HCT116 (cell line): ENCODE measurements at regions not wholly inside any gene's neighbourhood (a gene's known extent, or its start where the extent isn't known, plus 50 kb on each side); places are given as distances from the start of the nearest gene placed in this dataset.

Source experiments
- ATAC-seq: fragments of 200-7000 bp; cut with Tn5 transposase; 2 replicates; pipeline ENCODE4 v1.9.1; 2020; ENCODE audit warnings: mild to moderate bottlenecking, moderate library complexity
- BruUV-seq: library from RNA; stranded (reverse); fragments of 400-500 nt; replicated peaks from 2 replicates; lab custom pipeline; 2021; lab: Mats Ljungman, UMichigan
- CTCF ChIA-PET: fragments of 300-600 bp; sonication (Branson Sonifier 250); formaldehyde crosslinking; loops from one replicate; lab custom pipeline; 2021; ENCODE audit warnings: antibody characterized with exemption; lab: Charles Lee
- POLR2A ChIA-PET: fragments of 300-600, 350-600 bp; sonication (Branson Sonifier 250); formaldehyde crosslinking; loops from one replicate; lab custom pipeline; 2021; ENCODE audit warnings: antibody characterized with exemption; lab: Charles Lee
- RAD21 ChIA-PET, 2 experiments: fragments of 300-600 bp; sonication (Branson Sonifier 250); formaldehyde crosslinking; loops; one replicate each; lab custom pipeline; 2023; ENCODE audit warnings: low total read pairs in 2 of 2; ENCODE audit not compliant: uncharacterized antibody in 2 of 2, unreplicated experiment in 2 of 2, low non-redundant PET in 1 of 2; lab: Charles Lee
- DNase-seq: peaks from one replicate; pipeline ENCODE4 v3.0.0-alpha.2; 2010; ENCODE audit warnings: low read depth, low spot score
- H2AFZ ChIP-seq: fragments of 200-600 bp; shearing (Covaris generic), sonication (generic); 2 replicates; pipeline ENCODE4 v1.6.1; 2017; ENCODE audit warnings: low read depth, mixed run types, mixed read lengths, antibody characterized with exemption, low read length; ENCODE audit not compliant: poor library complexity, severe bottlenecking
- H3K27ac ChIP-seq: 2 replicates; pipeline ENCODE4 v1.5.1; 2012; ENCODE audit warnings: low read depth, low read length
- H3K27me3 ChIP-seq: fragments of 200-600 bp; sonication (generic); 2 replicates; pipeline ENCODE4 v1.6.1; 2016; ENCODE audit warnings: mixed run types, low read length, mixed read lengths; ENCODE audit not compliant: insufficient read depth
- H3K36me3 ChIP-seq, 2 experiments: fragments of 200-500 bp in 1 of 2; fragments of 200-600 bp in 1 of 2; sonication (Bioruptor generic) in 1 of 2; sonication (generic) in 1 of 2; 2 replicates each; pipeline versions ENCODE4 v1.5.1 to v1.6.1; 2014 to 2016; ENCODE audit warnings: low read length in 2 of 2, inconsistent platforms in 1 of 2, mixed read lengths in 1 of 2, mixed run types in 1 of 2; ENCODE audit not compliant: insufficient read depth in 2 of 2, control insufficient read depth in 1 of 2
- H3K4me1 ChIP-seq, 2 experiments: fragments of 200-600 bp in 1 of 2; sonication (generic) in 1 of 2; 2 replicates each; pipeline versions ENCODE4 v1.5.1 to v1.6.1; 2012 to 2017; ENCODE audit warnings: low read length in 2 of 2, inconsistent platforms in 1 of 2, mild to moderate bottlenecking in 1 of 2, mixed read lengths in 1 of 2, mixed run types in 1 of 2, moderate library complexity in 1 of 2; ENCODE audit not compliant: insufficient read depth in 2 of 2, control insufficient read depth in 1 of 2
- H3K4me2 ChIP-seq: fragments of 200-600 bp; sonication (generic); 2 replicates; pipeline ENCODE4 v1.6.1; 2017; ENCODE audit warnings: mixed run types, low read length, mixed read lengths
- H3K4me3 ChIP-seq, 2 experiments: fragments of 200-600 bp in 1 of 2; sonication (generic) in 1 of 2; replicated peaks in 1 of 2; 2 replicates each; pipeline ENCODE4 v1.5.1; 2011 to 2016; ENCODE audit warnings: low read length in 2 of 2, control low read depth in 1 of 2, low read depth in 1 of 2, mild to moderate bottlenecking in 1 of 2, mixed read lengths in 1 of 2, mixed run types in 1 of 2
- H3K79me2 ChIP-seq: fragments of 200-600 bp; sonication (generic); 2 replicates; pipeline ENCODE4 v1.6.1; 2017; ENCODE audit warnings: mild to moderate bottlenecking, mixed run types, low read length, moderate library complexity, mixed read lengths; ENCODE audit not compliant: insufficient read depth
- H3K9ac ChIP-seq: fragments of 200-600 bp; sonication (generic); 2 replicates; pipeline ENCODE4 v1.6.1; 2016; ENCODE audit warnings: low read length, mixed read lengths
- H3K9me2 ChIP-seq: fragments of 200-600 bp; sonication (generic), shearing (Covaris generic); 2 replicates; pipeline ENCODE4 v1.6.1; 2017; ENCODE audit warnings: mixed run types, mild to moderate bottlenecking, moderate library complexity; ENCODE audit not compliant: insufficient read depth
- H3K9me3 ChIP-seq, 2 experiments: fragments of 200-500 bp in 1 of 2; fragments of 200-600 bp in 1 of 2; sonication (Bioruptor generic) in 1 of 2; sonication (generic) in 1 of 2; 2 replicates each; pipeline ENCODE4 v1.6.1; 2014 to 2017; ENCODE audit warnings: low read length in 2 of 2, mixed read lengths in 2 of 2, inconsistent platforms in 1 of 2, low read depth in 1 of 2, mild to moderate bottlenecking in 1 of 2, mixed run types in 1 of 2, moderate library complexity in 1 of 2; ENCODE audit not compliant: control insufficient read depth in 1 of 2, insufficient read depth in 1 of 2
- H4K20me1 ChIP-seq: fragments of 200-600 bp; sonication (generic), shearing (Covaris generic); 2 replicates; pipeline ENCODE4 v1.6.1; 2017; ENCODE audit warnings: mixed run types, mild to moderate bottlenecking, moderate library complexity; ENCODE audit not compliant: insufficient read depth
- CEBPB ChIP-seq: IDR thresholded peaks from 2 replicates; pipeline ENCODE4 v1.6.1; 2012; ENCODE audit warnings: low read depth
- CTCF ChIP-seq, 3 experiments: fragments of 200-600 bp in 1 of 3; sonication (generic) in 1 of 3; IDR thresholded peaks in 2 of 3; conservative IDR thresholded peaks in 1 of 3; 2 replicates each; pipeline ENCODE4 v1.5.1; 2012 to 2017; ENCODE audit warnings: low read depth in 2 of 3, low read length in 2 of 3, antibody characterized with exemption in 1 of 3, borderline replicate concordance in 1 of 3, control low read depth in 1 of 3, mild to moderate bottlenecking in 1 of 3, mixed read lengths in 1 of 3, mixed run types in 1 of 3, moderate library complexity in 1 of 3; ENCODE audit not compliant: insufficient read depth in 1 of 3
- EGR1 ChIP-seq: IDR thresholded peaks from 2 replicates; pipeline ENCODE4 v1.6.1; 2012; ENCODE audit warnings: low read depth
- ELF1 ChIP-seq: IDR thresholded peaks from 2 replicates; pipeline ENCODE4 v1.6.1; 2012; ENCODE audit warnings: low read depth, borderline replicate concordance
- EZH2 ChIP-seq: fragments of 200-600 bp; sonication (generic); IDR thresholded peaks from 2 replicates; pipeline ENCODE4 v1.6.1; 2017; ENCODE audit warnings: antibody characterized with exemption, mixed run types
- EZH2phosphoT487 ChIP-seq: fragments of 200-600 bp; IDR thresholded peaks from 2 replicates; pipeline ENCODE4 v1.6.1; 2018; ENCODE audit warnings: antibody characterized with exemption, borderline replicate concordance
- ZFX ChIP-seq: fragments of 450-650 bp; IDR thresholded peaks from 2 replicates; pipeline ENCODE4 v1.6.1; 2017
- intact Hi-C: fragments of 100-400 bp; cut with micrococcal nuclease; formaldehyde crosslinking; loops from 2 replicates; pipeline ENCODE4 v1.10.0; 2022

DNA sequence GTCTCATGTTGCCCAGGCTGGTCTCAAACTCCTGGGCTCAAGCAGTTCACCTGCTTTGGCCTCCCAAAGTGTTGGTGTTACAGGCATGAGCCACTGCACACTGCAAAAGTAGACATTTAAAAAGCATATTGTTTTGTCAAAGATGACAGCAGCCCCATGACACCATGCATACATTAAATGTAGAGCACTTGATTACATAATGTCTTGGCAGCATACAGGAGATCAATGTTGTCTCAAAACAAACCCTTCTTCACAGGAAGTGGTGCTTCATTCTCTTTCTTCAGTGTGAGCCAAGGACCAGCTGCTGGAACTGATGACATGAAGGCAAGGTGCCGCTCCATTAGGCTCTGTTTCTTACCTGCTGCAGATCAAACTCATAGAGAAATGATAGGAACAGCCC, 218.4 kb downstream of the KLF6 start:
- Histone ChIP-seq H3K4me2 (no peak overlapping the region), H3K36me3 (no peaks in the 10 kb centered on the region), H3K4me3 (no peak overlapping the region), H3K4me1 (no peaks in the 10 kb centered on the region), H4K20me1 (no peaks in the 10 kb centered on the region), H3K9me2 (no peaks in the 10 kb centered on the region), H3K27me3 (no peaks in the 10 kb centered on the region), H2AFZ (no peak overlapping the region), H3K9me3 (no peaks in the 10 kb centered on the region), H3K9ac (no peak overlapping the region), H3K27ac (no peak overlapping the region), H3K79me2 (no peaks in the 10 kb centered on the region)
- no TSS peak for BruUV-seq
- TF ChIP-seq CTCF (IDR thresholded peaks at IDR 0.05 in 2 of 3, conservative IDR thresholded peaks at IDR 0.05 in 1 of 3; ENCODE audit: borderline replicate concordance in 1 of 3, insufficient read depth in 1 of 3, low read depth in 2 of 3, low read length in 2 of 3) (no peak), CEBPB (no peak), ZFX (no peak), ELF1 (no peak), EGR1 (no peak)
- intact Hi-C loops = no loop called here
- DNase-seq (no peak), ATAC-seq (no peak)
- ChIA-PET POLR2A (no interaction called here), CTCF (no interaction called here), RAD21 (no interaction called here)

DNA sequence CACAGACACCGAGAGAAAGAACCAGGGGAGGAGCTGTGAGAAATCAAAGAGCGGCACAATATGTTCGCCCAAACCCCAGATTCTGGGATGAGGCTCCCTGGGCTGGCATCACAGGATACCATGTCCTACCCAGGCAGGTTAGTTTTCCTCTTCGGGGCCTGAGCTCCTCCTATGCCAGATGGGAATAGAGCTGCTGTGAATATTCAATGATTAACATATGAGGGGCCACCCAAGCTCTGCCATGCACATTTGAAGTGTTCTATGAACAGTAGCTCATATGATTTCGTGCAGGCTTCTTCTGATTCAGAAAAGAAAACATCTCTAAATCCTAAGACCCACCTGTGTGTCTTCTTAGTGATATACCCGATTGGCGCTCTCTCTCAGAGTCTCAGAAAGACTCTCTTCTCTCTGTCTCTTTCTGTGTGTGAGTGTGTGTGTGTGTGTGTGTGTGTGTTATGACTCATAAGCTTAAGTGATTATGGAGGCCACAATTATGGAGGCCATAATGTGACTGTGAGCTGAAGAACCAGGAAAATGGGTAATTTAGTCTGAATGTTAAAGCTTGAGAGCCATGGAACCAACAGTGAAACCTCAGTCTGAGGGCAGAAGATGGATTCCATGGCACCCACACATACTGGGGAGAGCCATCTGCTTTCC, 220.5 kb downstream of the KLF6 start:
- no peak overlapping the region for H3K27ac ChIP-seq
- H3K36me3 ChIP-seq = no peaks in the 10 kb centered on the region
- no peak overlapping the region for H3K4me2 ChIP-seq
- no peak overlapping the region for H2AFZ ChIP-seq
- no peaks in the 10 kb centered on the region for H3K27me3 ChIP-seq
- RAD21 ChIA-PET = no interaction called here
- no peaks in the 10 kb centered on the region for H3K79me2 ChIP-seq
- POLR2A ChIA-PET = no interaction called here
- TF ChIP-seq EZH2phosphoT487 (no peak), EZH2 (no peak)
- TF ChIP-seq, all 23 proteins: peak for 0
- DNase-seq (no peak), ATAC-seq (no peak)
- Histone ChIP-seq H3K9me3 (no peaks in the 10 kb centered on the region), H3K4me1 (no peaks in the 10 kb centered on the region), H3K4me3 (no peak overlapping the region), H4K20me1 (no peaks in the 10 kb centered on the region), H3K9me2 (no peaks in the 10 kb centered on the region), H3K9ac (no peak overlapping the region)
- CTCF ChIA-PET = no interaction called here
- BruUV-seq = no TSS peak
- intact Hi-C loops = no loop called here
